Activated B cell treated with CpG ODN at 0.5 μM for 24 hours (primary cell): ENCODE measurements at regions not wholly inside any gene's neighbourhood (a gene's known extent, or its start where the extent isn't known, plus 50 kb on each side); places are given as distances from the start of the nearest gene placed in this dataset.

Experiments
- ATAC-seq: fragments of 200-7000 bp; cut with Tn5 transposase; one replicate; pipeline ENCODE4 v1.10.0; 2021; ENCODE audit warnings: low read depth, mild to moderate bottlenecking, moderate library complexity
- CTCF ChIA-PET: fragments of 350-600 bp; sonication (Branson Sonifier 250); formaldehyde crosslinking; loops from one replicate; lab custom pipeline; 2021; ENCODE audit warnings: antibody characterized with exemption; lab: Charles Lee
- POLR2A ChIA-PET: fragments of 350-600 bp; sonication (Branson Sonifier 250); formaldehyde crosslinking; loops from one replicate; lab custom pipeline; 2021; ENCODE audit warnings: antibody characterized with exemption; lab: Charles Lee
- DNase-seq: peaks from one replicate; pipeline ENCODE4 v3.0.0; 2022
- H3K27ac Mint-ChIP-seq: one replicate; pipeline ENCODE4 v1.8.0; 2020; ENCODE audit warnings: mixed read lengths
- H3K27me3 Mint-ChIP-seq: one replicate; pipeline ENCODE4 v1.8.0; 2021; ENCODE audit warnings: mixed read lengths
- H3K36me3 Mint-ChIP-seq: one replicate; pipeline ENCODE4 v1.8.0; 2021; ENCODE audit warnings: low read depth, mixed read lengths
- H3K4me1 Mint-ChIP-seq: one replicate; pipeline ENCODE4 v1.8.0; 2021; ENCODE audit warnings: mixed read lengths
- H3K4me3 Mint-ChIP-seq: one replicate; pipeline ENCODE4 v1.8.0; 2020; ENCODE audit warnings: mild to moderate bottlenecking, mixed read lengths
- H3K9me3 Mint-ChIP-seq: one replicate; pipeline ENCODE4 v1.8.0; 2020; ENCODE audit warnings: mixed read lengths
- intact Hi-C: fragments of 100-400 bp; cut with micrococcal nuclease; formaldehyde crosslinking; loops from one replicate; pipeline ENCODE4 v1.15.1; 2024
- TF ChIP-seq, protein P1 (sequence below): fragments of 200-600 bp; IDR thresholded peaks from one replicate; pipeline ENCODE4 v1.8.0; 2022; ENCODE audit warnings: antibody characterized with exemption, mild to moderate bottlenecking

DNA sequence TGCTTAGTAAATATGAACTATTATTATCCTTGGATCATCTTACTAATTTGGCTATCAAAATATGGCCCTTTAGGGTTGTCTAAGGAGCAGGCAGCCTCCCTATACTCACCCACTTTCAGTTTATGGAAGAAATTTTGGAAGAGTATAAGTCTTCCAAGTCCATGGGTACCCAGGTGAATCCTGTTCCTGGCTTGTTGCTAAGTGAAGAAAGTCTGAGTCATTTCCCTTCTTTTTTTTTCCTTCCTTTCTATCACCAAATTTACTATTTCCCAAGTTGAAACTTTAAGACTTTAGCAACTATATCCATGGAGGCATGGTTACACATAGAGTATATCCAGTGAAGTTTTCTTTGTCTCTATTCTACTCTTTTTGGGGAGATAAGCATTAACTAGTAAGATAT lies 184.0 kb upstream of the ACTBL2 start:
- H3K36me3 Mint-ChIP-seq, result no peaks in the 10 kb centered on the region
- no peak overlapping the region for H3K27ac Mint-ChIP-seq
- TF ChIP-seq, protein P1, sequence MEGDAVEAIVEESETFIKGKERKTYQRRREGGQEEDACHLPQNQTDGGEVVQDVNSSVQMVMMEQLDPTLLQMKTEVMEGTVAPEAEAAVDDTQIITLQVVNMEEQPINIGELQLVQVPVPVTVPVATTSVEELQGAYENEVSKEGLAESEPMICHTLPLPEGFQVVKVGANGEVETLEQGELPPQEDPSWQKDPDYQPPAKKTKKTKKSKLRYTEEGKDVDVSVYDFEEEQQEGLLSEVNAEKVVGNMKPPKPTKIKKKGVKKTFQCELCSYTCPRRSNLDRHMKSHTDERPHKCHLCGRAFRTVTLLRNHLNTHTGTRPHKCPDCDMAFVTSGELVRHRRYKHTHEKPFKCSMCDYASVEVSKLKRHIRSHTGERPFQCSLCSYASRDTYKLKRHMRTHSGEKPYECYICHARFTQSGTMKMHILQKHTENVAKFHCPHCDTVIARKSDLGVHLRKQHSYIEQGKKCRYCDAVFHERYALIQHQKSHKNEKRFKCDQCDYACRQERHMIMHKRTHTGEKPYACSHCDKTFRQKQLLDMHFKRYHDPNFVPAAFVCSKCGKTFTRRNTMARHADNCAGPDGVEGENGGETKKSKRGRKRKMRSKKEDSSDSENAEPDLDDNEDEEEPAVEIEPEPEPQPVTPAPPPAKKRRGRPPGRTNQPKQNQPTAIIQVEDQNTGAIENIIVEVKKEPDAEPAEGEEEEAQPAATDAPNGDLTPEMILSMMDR, result no peak
- H3K4me1 Mint-ChIP-seq, result no peaks in the 10 kb centered on the region
- ChIA-PET POLR2A (no interaction called here), CTCF (no interaction called here)
- DNase-seq, result no peak
- no peak overlapping the region for H3K4me3 Mint-ChIP-seq
- H3K9me3 Mint-ChIP-seq, result no peaks in the 10 kb centered on the region
- intact Hi-C loops, result no loop called here
- H3K27me3 Mint-ChIP-seq, result peaks cover 5% of the 10 kb centered on the region
- no peak for ATAC-seq

DNA sequence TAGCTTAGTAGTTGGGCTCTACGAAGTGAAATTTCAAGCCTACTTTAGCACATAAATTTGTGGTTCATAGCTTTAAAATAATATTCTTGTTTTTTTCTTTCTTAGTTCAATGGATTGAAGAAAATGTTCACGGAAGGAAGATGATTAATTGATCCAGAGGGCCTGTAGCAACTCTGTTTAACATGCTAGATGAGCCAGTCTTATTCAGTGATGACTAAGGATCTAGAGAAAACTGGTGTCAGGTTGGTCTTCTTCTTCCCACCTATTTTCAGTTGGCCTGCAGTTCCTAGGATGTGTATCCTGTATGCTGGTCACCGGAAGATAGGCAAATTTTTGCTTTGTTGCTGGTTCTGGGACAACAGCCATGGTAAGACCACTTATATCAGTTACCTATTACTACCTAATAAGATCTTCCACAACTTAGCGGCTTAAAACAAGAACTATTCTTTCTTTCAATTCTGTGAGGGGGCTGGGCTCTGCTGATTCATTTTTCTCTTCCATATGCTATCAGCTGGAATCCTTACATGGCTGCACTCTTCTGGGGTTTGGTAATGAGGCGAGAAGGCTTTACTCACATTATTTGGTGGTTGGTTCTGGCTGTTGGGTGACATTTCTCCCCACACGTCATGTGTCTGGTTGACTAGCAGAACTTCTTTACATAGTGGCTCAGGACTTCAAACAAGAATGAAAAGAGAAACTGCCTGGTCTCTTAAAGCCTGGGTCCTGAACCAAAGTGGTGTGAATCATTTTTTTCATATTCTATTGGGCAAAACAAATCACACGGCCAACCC lies 182.7 kb upstream of the ACTBL2 start:
- Mint-ChIP-seq H3K9me3 (no peaks in the 10 kb centered on the region), H3K27ac (no peak overlapping the region), H3K4me1 (no peaks in the 10 kb centered on the region), H3K36me3 (no peaks in the 10 kb centered on the region), H3K4me3 (no peak overlapping the region), H3K27me3 (peaks cover 5% of the 10 kb centered on the region)
- intact Hi-C loops, result no loop called here
- CTCF ChIA-PET, result no interaction called here
- ATAC-seq (no peak), DNase-seq (no peak)
- TF ChIP-seq, protein P1, result no peak
- POLR2A ChIA-PET, result no interaction called here

DNA sequence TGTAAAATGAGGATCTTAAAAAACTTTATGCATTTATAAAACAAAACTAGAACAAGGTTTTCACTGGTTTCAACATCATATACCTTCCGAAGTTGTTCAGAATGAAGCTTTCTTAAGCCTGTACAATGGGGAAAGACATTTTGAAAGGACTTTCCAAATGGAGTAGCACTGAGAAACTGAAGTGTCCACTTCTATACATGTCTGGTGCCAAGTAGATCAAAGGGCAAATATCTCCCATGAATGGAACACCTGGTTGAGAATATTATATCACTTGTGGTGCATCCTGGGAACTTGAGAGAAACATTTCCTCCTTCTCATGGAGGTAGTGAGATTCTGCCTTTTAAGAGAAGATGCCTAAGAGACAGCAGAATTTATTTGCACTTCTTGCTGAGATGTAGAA lies 182.1 kb upstream of the ACTBL2 start:
- TF ChIP-seq, protein P1, result no peak
- Mint-ChIP-seq H3K9me3 (no peaks in the 10 kb centered on the region), H3K4me3 (no peak overlapping the region), H3K36me3 (no peaks in the 10 kb centered on the region), H3K27ac (no peak overlapping the region), H3K4me1 (no peaks in the 10 kb centered on the region), H3K27me3 (peaks cover 5% of the 10 kb centered on the region)
- intact Hi-C loops, result no loop called here
- ATAC-seq (no peak), DNase-seq (no peak)
- CTCF ChIA-PET, result no interaction called here
- POLR2A ChIA-PET, result no interaction called here

DNA sequence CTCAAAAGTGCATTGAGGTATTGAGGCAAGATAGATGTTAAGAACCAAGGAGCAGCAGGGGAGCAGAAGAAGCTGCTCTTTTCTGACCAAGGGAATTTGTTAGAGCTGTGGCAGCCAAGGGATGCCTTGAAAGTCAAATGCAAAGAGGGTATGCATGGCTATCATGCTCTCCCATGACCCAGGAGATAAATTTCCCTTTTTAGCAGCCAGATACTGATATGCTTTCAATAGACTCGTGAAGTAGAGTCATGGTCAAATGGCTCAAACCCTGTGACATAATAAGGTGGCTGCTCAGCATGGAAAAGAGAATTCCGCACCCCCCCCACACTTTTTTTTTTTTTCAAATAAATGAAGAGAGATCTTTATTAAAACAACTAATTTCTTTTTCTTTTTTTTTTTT lies 180.9 kb upstream of the ACTBL2 start:
- no peak overlapping the region for H3K27ac Mint-ChIP-seq
- H3K4me3 Mint-ChIP-seq, result no peak overlapping the region
- POLR2A ChIA-PET, result no interaction called here
- no peaks in the 10 kb centered on the region for H3K4me1 Mint-ChIP-seq
- no peak for ATAC-seq
- CTCF ChIA-PET, result no interaction called here
- H3K9me3 Mint-ChIP-seq, result no peaks in the 10 kb centered on the region
- TF ChIP-seq, protein P1, result no peak
- H3K36me3 Mint-ChIP-seq, result no peaks in the 10 kb centered on the region
- H3K27me3 Mint-ChIP-seq, result peaks cover 5% of the 10 kb centered on the region
- DNase-seq, result no peak
- intact Hi-C loops, result no loop called here

DNA sequence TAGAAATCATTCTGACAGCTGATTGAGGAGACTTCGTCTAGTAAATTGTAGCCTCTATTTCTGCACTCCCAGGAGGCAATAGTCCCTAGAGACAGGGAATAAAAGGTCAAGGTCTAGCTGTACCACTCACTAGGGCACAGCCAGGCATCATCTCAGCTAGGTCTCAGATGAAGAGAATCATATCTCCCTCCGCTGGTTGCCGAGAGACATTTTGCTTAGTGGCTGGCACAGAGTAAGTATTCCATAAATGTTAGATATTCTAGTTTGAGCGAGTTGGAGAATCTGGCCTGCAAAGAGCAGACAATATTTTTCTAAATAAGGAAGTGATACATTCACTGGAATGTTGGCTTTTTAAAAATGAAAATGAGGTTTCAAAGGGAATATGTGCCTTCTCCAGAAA lies 180.4 kb upstream of the ACTBL2 start:
- Mint-ChIP-seq H3K4me1 (no peaks in the 10 kb centered on the region), H3K27ac (no peak overlapping the region), H3K4me3 (no peak overlapping the region), H3K36me3 (no peaks in the 10 kb centered on the region), H3K27me3 (peaks cover 5% of the 10 kb centered on the region), H3K9me3 (no peaks in the 10 kb centered on the region)
- ATAC-seq (no peak), DNase-seq (no peak)
- ChIA-PET CTCF (no interaction called here), POLR2A (no interaction called here)
- TF ChIP-seq, protein P1, result no peak
- intact Hi-C loops, result no loop called here
